AG04449 (cell line): ENCODE measurements at regions not wholly inside any gene's neighbourhood (a gene's known extent, or its start where the extent isn't known, plus 50 kb on each side); places are given as distances from the start of the nearest gene placed in this dataset.

Experiments
- CTCF ChIA-PET: fragments of 350-600 bp; formaldehyde crosslinking; extraction: SDS; loops from one replicate; lab custom pipeline; 2021; ENCODE audit warnings: antibody characterized with exemption; lab: Yijun Ruan, JAX
- POLR2A ChIA-PET: fragments of 400-600, 350-600 bp; formaldehyde crosslinking; extraction: SDS; loops from one replicate; lab custom pipeline; 2020; ENCODE audit warnings: antibody characterized with exemption, inconsistent platforms; lab: Yijun Ruan, JAX
- DNase-seq: peaks from one replicate; pipeline ENCODE4 v3.0.0-alpha.2; 2010; ENCODE audit warnings: low read depth, low spot score
- H3K4me3 ChIP-seq: 2 replicates; pipeline ENCODE4 v1.5.1; 2011; ENCODE audit warnings: low read depth, mild to moderate bottlenecking, control low read depth, low read length
- CTCF ChIP-seq: IDR thresholded peaks from one replicate; pipeline ENCODE4 v1.5.1; 2011; ENCODE audit warnings: mild to moderate bottlenecking, moderate library complexity, low read length, control low read depth, inconsistent platforms; ENCODE audit not compliant: insufficient read depth; ENCODE audit errors: missing control alignments

GRCh38 chr3:28117598-28117997, 123.8 kb upstream of the CMC1 start:
- no peak for DNase-seq
- ChIA-PET POLR2A (no interaction called here), CTCF (interaction anchor here (0.9 kb wide), 1 partner anchor 28 kb away, joined by 3 read pairs; no protein-coding TSS in a partner anchor)
- no peak for TF ChIP-seq CTCF
- H3K4me3 ChIP-seq, result no peak overlapping the region

GRCh38 chr3:28118087-28118486, 123.3 kb upstream of the CMC1 start:
- ChIA-PET POLR2A (no interaction called here), CTCF (interaction anchor here (0.9 kb wide), 1 partner anchor 27 kb away, joined by 3 read pairs; no protein-coding TSS in a partner anchor)
- no peak overlapping the region for H3K4me3 ChIP-seq
- no peak for TF ChIP-seq CTCF
- no peak for DNase-seq

- no peak for TF ChIP-seq CTCF
- DNase-seq, result no peak
- POLR2A ChIA-PET, result no interaction called here
- no peak overlapping the region for H3K4me3 ChIP-seq
- CTCF ChIA-PET, result no interaction called here
Observed at GRCh38 chr3:28122227-28122626, 119.2 kb upstream of the CMC1 start.

GRCh38 chr3:28124882-28125281, 116.5 kb upstream of the CMC1 start:
- TF ChIP-seq CTCF, result no peak
- POLR2A ChIA-PET, result no interaction called here
- no peak overlapping the region for H3K4me3 ChIP-seq
- CTCF ChIA-PET, result no interaction called here
- DNase-seq, result no peak

GRCh38 chr3:28125342-28125741, 116.1 kb upstream of the CMC1 start:
- CTCF ChIA-PET, result no interaction called here
- no peak overlapping the region for H3K4me3 ChIP-seq
- no peak for DNase-seq
- POLR2A ChIA-PET, result no interaction called here
- no peak for TF ChIP-seq CTCF

GRCh38 chr3:28130836-28131235, 110.6 kb upstream of the CMC1 start:
- POLR2A ChIA-PET, result no interaction called here
- no peak for TF ChIP-seq CTCF
- no peak for DNase-seq
- no peak overlapping the region for H3K4me3 ChIP-seq
- CTCF ChIA-PET, result no interaction called here

GRCh38 chr3:28132941-28133340, 108.5 kb upstream of the CMC1 start:
- TF ChIP-seq CTCF, result no peak
- ChIA-PET POLR2A (no interaction called here), CTCF (no interaction called here)
- DNase-seq, result no peak
- no peak overlapping the region for H3K4me3 ChIP-seq
